ENCODE measurements at regions not wholly inside any gene's neighbourhood (a gene's known extent, or its start where the extent isn't known, plus 50 kb on each side); places are given as distances from the start of the nearest gene placed in this dataset.

DNA sequence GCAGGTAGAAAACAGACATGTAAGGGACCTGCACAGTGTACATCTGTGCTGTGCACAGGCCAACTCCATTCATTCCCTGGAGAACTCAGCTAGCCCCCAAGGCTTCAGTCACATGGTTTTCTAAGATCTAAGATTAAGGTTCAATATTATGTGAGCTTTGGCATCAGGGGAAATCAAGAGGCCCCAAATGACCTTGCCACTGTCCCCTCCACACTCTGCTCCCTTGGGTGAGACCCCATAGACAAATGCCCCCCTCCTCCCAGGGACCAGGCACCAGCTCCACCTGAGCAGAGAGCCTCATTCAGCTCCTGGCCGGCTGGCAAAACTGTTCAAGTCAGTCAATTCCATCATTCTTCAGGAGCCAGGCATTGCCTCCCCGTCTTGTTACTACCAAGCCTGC lies 93.6 kb upstream of the TMEM18 start:
- WGBS, 2 experiments (ENCODE audit: insufficient coverage in 1 of 2, insufficient read length in 1 of 2): 93 to 100% methylated on average over 1 to 2 of the region's 2 CpGs
- H3K4me3 Mint-ChIP-seq: no peak overlapping the region
- H3K36me3 Mint-ChIP-seq (ENCODE audit: low read depth): no peaks in the 10 kb centered on the region

GRCh38 chr2:769771-770170 lies 92.6 kb upstream of the TMEM18 start:
- Histone ChIP-seq H3K27ac (ENCODE audit: low read depth, low read length) (no peak overlapping the region), H3K9me3 (ENCODE audit: control insufficient read depth, low read length) (no peaks in the 10 kb centered on the region), H3K27me3 (ENCODE audit: control insufficient read depth, insufficient read depth, low read length, poor library complexity, severe bottlenecking) (no peaks in the 10 kb centered on the region), H3K4me3 (ENCODE audit: low read length) (no peak overlapping the region), H3K9ac (ENCODE audit: extremely low read depth, low read length, poor library complexity, severe bottlenecking) (no peak overlapping the region), H3K4me1 (ENCODE audit: control insufficient read depth, insufficient read depth, low read length) (no peaks in the 10 kb centered on the region), H3K36me3 (ENCODE audit: control insufficient read depth, insufficient read depth, low read length) (no peaks in the 10 kb centered on the region)
- no peaks in the 10 kb centered on the region for H3K36me3 Mint-ChIP-seq (ENCODE audit: low read depth)
- WGBS, 2 experiments (ENCODE audit: insufficient coverage in 1 of 2, insufficient read length in 1 of 2): 85 to 87% methylated on average over 2 of the region's 2 CpGs
- peaks cover 2% of the 10 kb centered on the region for H3K27me3 Mint-ChIP-seq (ENCODE audit: insufficient read depth)
- no peak overlapping the region for H3K27ac Mint-ChIP-seq
- DNase-seq: no peak
- no peaks in the 10 kb centered on the region for H3K9me3 Mint-ChIP-seq
- H3K4me3 Mint-ChIP-seq: no peak overlapping the region
- H3K4me1 Mint-ChIP-seq: peaks cover 8% of the 10 kb centered on the region
- no peak for TF ChIP-seq CTCF (conservative IDR thresholded peaks at IDR 0.05)

More for the DNA sequence above, 93.6 kb upstream of the TMEM18 start:
- H3K36me3 ChIP-seq (ENCODE audit: control insufficient read depth, insufficient read depth, low read length): no peaks in the 10 kb centered on the region
- Mint-ChIP-seq H3K27me3 (ENCODE audit: insufficient read depth) (peaks cover 2% of the 10 kb centered on the region), H3K27ac (no peak overlapping the region), H3K4me1 (peaks cover 10% of the 10 kb centered on the region), H3K9me3 (no peaks in the 10 kb centered on the region)
- H3K9ac ChIP-seq (ENCODE audit: extremely low read depth, low read length, poor library complexity, severe bottlenecking): no peak overlapping the region
- TF ChIP-seq CTCF (conservative IDR thresholded peaks at IDR 0.05): no peak
- H3K4me3 ChIP-seq (ENCODE audit: low read length): no peak overlapping the region
- no peaks in the 10 kb centered on the region for H3K4me1 ChIP-seq (ENCODE audit: control insufficient read depth, insufficient read depth, low read length)
- DNase-seq: no peak
- H3K27ac ChIP-seq (ENCODE audit: low read depth, low read length): no peak overlapping the region
- no peaks in the 10 kb centered on the region for H3K9me3 ChIP-seq (ENCODE audit: control insufficient read depth, low read length)
- H3K27me3 ChIP-seq (ENCODE audit: control insufficient read depth, insufficient read depth, low read length, poor library complexity, severe bottlenecking): no peaks in the 10 kb centered on the region

- no peaks in the 10 kb centered on the region for H3K9me3 ChIP-seq (ENCODE audit: control insufficient read depth, low read length)
- Mint-ChIP-seq H3K9me3 (no peaks in the 10 kb centered on the region), H3K4me3 (no peak overlapping the region), H3K4me1 (no peaks in the 10 kb centered on the region), H3K27me3 (ENCODE audit: insufficient read depth) (peaks cover 2% of the 10 kb centered on the region), H3K36me3 (ENCODE audit: low read depth) (no peaks in the 10 kb centered on the region), H3K27ac (no peak overlapping the region)
- H3K27me3 ChIP-seq (ENCODE audit: control insufficient read depth, insufficient read depth, low read length, poor library complexity, severe bottlenecking): no peaks in the 10 kb centered on the region
- 83 to 85% methylated on average over 10 of the region's 10 CpGs for WGBS, 2 experiments (ENCODE audit: insufficient coverage in 1 of 2, insufficient read length in 1 of 2)
- no peak overlapping the region for H3K27ac ChIP-seq (ENCODE audit: low read depth, low read length)
- no peak overlapping the region for H3K4me3 ChIP-seq (ENCODE audit: low read length)
- H3K4me1 ChIP-seq (ENCODE audit: control insufficient read depth, insufficient read depth, low read length): no peaks in the 10 kb centered on the region
- no peak for DNase-seq
- H3K36me3 ChIP-seq (ENCODE audit: control insufficient read depth, insufficient read depth, low read length): no peaks in the 10 kb centered on the region
- TF ChIP-seq CTCF (conservative IDR thresholded peaks at IDR 0.05): no peak
- no peak overlapping the region for H3K9ac ChIP-seq (ENCODE audit: extremely low read depth, low read length, poor library complexity, severe bottlenecking)
Measured at GRCh38 chr2:768451-768850, 91.2 kb upstream of the TMEM18 start.

Measured in endodermal cell (in vitro differentiated cells).